Kidney glomerular epithelial cell (primary cell): ENCODE measurements at regions not wholly inside any gene's neighbourhood (a gene's known extent, or its start where the extent isn't known, plus 50 kb on each side); places are given as distances from the start of the nearest gene placed in this dataset.
A peak's percentile ranks its signal among the peaks of the same experiment; 100 is the strongest.

ENCODE experiments used
- DNase-seq: peaks from one replicate; lab custom pipeline; 2025; lab: John Stamatoyannopoulos, UW

DNA sequence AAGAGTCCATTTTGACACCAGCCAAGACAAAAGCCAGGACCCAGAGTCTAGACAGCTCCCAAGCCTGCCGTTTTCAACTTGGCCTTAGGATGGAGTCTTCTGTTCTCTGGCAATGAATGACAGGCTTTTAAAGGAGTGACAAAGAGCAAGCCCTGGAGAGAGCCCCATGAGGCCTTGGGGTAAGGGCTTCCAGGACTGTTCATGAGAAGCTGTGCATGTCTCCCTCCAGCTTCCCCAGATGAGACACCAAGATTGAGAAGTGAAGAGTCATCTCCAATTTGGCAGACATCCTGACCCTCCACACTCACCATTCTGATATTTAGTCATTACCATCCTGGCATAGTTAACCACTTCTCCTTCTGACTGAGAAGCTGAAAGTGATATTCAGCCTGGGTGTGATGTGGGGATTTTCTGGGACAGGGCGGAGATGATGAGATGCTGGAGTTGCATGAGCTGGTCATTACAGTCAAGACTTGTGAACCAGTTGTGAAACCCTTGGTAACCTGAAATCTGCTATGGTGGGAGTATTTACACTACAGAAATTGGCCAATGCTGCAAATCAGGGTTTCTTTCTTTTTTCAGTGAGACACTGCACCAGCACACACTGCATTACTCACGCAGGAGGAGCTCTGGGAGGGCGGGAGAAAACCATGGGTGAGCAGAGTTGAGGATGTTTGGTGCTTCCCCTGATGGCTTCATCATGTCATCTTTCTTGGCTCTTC lies 77.8 kb downstream of the VCPKMT start:
- peak; percentile 41 for DNase-seq

DNA sequence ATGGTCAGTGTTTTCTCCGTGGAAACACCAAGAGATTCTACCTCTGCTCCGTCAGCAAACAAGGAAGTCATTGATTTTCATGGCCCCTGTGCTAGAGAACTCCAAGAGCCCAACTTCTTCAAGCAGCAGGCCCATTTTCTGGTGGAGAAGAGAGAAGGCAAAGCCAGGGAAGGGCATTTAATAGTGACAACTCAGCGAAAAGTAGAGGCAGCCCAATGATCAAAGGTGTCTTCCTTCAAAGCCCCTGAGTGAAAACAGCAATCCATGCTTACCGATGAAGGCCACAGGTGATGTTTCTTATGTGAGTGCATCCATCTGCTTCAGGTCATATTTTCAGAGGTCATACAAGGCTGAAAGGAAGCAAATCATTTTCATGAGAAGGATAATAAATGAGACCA lies 77.3 kb downstream of the VCPKMT start:
- DNase-seq: no peak

DNA sequence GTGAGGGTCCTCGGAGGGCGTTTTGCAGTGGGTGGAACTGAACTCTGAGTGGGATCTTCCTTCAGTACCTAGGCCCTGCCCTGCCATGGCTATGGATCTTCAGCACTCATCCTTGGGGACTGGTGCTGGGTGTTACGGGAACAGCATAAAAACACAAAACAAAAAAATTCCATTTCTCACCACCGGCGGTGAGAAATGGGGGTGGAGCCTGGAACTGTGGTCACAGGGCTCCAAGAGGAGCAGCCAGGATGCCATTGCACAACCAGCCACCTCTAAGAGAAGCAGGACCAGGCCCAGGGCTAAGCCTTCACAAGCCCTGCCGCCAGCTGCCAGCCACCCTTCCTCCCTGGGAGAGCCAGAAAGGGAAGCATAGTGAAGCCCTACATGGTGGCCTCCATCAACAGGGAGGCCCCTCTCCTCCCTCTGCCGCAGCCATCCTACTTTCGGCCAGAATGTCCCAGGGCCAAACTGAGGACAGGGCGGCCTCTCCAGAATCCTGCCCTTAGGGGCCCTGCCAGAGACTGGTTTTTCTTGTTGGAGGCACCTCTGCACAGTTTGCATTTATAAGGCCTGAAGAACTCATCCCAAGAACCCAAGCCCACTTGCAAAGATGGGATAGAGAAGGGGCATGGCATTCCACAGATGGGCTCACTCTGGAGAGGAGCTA lies 76.5 kb downstream of the VCPKMT start:
- no peak for DNase-seq

DNA sequence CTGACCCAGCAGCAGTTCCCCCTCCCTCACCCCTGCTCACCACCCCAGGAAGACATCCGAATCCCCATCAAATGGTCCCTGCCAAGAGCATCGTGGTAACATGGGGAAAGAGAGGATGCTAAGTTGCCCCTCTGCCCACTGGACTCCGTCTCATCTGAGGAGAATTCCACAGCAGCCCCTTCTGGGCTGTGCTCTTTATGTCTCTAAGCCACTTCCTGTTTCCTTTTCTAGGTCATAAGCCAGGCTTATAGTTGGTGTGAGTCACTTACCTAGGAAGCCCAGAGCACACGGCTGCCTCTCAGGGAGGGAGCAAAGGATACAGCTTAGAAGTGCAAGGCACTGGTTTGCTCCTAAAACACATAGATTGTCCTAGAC lies 76.0 kb downstream of the VCPKMT start:
- DNase-seq: peak; percentile 64

DNA sequence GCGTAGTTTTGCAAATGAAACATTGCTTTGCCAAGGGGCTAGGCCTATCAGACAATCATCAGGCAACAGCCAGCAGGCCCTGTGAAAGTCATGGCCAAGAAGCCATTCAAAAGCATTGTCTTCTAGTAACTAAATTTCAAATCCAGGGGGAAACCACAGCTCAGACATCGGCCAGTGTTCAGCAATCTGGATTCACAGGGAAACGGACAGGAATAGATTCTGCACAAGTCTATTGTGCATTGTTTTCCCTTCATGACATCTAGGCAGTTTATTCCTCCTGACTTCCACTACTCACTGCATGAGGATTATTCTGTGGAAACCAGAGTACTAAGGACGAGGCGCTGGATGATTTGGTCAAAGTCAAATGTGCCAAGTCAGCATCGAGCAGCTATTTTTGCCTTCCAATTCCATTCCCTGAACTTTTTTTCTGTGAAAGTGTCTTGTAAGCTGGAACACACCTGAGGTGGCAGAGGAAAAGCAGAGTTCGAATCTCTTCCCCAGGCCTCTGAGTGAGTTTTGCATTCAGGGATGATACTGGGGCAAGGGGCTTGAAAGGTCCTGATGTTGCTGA lies 75.4 kb downstream of the VCPKMT start:
- DNase-seq: no peak

DNA sequence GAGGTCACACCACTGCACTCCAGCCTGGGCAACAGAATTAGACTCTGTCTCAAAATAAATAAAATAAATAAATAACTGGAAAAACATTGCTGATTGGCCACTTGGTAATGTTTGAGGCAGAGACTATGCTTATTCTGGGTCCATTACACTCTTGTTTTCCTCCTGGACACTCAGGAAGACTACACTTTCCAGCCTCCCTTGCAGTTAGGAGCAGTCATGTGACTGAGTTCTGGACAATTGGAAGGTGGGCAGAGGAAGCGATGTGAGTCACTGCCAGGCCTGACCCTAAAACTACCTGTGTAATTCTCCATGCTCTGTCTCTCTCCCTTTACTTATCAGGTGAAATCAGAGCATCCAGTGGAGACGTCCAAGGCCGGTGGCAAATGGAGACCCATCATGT lies 74.4 kb downstream of the VCPKMT start:
- DNase-seq: no peak

DNA sequence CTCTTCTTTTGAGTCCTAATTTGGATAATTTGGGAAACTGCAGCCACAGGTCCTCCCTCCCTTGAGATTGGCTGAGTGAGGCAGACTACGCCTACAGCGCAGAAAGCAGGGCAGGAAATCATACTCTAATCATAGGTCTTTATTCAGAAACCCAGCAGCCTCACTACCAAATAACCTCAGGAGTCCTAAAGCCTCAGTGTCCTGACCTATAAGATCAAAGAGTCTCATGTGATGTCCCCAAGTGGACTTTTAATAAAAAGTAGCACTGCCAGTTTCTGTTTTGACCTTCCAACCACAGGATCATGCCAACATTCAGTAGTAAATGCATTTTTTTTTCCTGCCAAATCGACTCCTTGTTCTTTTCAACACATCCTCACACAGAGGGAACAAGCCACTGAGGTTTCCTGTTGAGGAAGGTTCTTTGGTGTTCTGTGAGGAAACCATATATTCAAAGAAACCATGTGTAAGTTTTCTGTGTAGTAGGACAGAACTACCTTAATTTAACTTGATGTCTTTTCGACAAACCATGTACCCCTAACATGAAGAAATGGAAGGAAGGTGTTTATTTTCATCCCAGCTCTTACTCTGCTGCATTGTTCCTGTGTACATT lies 72.2 kb downstream of the VCPKMT start:
- no peak for DNase-seq

DNA sequence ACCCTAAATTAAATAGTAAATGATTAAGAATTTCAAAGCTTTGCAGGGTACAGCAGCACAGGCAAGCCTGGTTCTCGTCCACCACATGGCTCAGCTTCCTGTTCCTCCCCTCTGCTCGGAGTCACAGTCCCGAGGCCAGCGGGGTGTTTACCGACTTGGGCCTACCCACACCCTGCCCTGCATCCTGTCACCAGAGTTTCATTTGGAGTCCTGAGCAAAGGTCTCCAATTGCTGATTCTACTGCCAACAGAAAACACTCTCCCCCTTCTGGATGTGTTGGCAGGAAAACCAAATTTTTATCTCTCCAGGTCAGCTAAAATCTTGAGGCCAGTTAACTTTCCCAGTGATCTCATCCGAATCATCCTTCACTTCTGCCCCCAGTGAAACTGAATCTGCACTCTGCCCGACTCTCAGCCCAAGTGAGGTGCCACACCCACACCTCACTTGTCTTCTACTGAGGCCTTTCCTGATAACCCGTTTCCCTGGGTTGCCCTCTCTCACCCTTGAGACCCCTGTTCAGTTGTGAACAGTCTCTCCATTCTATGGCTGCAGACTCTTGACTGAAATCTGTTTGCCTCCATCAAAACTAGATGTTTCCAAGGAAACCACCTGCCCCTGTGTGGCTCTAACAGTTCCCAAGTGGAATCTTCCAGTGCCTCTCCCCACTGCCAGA lies 71.2 kb downstream of the VCPKMT start:
- peak; percentile 55 for DNase-seq

DNA sequence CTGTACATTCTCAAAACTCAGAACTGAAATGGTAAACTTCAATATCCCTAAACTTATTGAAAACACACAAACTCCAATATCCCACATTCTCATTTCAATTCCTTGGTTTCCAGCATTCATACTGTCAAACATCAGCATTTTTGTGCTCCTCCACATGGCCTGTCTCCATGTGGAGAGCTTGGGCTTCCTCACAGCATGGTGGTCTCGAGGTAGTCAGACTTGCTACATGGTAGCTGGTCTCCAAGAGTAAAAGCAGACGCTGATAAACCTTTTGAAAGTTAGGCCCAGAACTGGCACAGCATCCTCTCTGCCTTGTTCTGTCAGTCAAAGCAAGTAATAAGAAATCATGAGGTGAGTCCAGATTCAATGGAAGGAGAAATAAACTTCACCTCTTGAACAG lies 70.5 kb downstream of the VCPKMT start:
- no peak for DNase-seq

DNA sequence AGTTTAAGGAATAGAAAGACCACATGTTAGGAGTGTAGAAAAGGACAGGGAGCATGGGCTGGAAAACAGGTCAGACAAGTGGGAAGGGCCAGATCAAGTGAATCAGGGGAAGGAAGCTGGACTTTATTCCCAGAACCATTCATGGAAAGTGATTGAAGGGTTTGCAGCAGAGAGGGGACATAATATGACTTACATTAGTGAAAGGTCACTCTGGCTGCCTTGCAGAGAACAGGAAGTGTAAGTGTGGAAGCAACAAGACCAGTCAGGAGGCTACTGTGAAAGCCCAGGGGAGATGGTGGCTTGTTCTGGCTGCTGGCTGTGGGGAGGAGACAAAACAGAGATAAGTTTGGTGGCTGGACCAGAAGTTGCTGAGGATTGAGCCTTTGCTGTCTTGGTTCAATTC lies 69.1 kb downstream of the VCPKMT start:
- no peak for DNase-seq

DNA sequence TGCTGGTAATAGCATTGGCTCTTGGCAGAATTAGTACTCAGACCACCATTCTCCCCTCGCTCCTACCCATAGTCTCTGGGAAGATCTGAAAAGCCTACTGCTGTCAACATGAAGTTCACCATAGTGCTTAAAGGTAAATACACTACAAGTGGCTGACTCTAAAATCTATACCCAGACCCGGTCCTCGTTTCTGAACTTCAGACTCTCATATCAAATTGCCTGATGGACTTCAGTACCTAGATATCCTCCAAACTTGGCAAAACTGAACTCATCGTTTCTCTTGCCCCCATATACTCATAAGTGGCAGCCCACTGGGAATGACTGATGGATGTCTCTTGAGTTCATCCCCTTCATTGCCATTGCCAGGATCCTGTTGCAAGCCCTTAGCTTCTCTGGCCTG lies 67.3 kb downstream of the VCPKMT start:
- DNase-seq: no peak

DNA sequence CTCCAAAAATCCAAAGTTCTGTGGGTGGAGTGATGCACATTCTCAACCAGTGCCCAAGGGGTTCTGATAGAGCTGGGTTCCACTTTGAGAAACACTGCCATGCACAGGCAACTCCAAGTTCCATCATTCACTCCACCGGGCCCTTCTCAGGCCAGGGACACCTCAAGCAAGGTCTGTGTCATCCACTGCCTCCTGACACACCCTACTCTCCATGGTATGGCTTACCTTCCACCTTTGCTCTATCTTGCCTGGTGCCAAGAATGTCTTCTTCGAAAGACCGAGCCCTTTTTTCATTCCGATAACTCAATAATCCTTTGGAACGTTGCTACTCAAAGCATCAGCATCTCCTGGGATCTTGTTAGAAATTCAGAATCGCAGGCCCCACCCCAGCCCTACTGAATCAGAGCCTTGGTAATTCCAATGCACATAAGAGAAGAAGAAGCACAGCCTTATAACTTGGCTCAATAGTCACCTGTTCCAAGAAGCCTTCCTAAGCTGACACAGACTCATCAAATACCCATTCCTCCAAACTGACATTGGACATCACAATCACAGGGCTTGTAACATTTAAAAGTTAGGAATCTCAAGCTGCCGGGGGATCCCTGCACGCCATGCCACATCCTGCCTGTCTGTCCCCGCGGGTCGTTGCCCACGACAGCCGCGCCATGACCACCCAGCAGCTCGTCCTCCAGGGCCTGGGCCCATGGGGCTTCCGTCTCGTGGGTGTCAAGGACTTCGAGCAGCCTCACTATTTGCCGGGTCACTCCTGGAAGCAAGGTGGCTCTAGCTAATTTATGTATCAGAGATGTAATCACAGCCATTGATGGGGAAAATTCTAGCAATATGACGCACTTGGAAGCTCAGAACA lies 66.4 kb downstream of the VCPKMT start:
- DNase-seq: no peak

DNA sequence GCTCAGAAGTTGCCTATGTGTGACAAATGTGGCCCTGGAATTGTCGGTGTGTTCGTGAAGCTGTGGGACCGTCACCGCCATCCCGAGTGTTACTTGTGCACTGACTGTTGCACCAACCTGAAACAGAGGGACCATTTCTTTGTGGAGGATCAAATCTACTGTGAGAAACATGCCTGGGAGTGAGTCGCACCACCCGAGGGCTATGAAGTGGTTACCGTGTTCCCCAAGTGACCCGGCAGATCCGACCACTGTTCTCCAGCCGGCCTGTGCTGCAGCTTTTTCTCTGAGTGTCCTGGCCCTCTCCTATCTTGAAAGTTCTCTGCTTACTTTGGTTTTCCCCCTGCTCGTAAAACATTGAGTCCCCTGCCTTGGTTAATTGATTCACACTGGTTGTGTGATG lies 65.3 kb downstream of the VCPKMT start:
- DNase-seq: no peak

DNA sequence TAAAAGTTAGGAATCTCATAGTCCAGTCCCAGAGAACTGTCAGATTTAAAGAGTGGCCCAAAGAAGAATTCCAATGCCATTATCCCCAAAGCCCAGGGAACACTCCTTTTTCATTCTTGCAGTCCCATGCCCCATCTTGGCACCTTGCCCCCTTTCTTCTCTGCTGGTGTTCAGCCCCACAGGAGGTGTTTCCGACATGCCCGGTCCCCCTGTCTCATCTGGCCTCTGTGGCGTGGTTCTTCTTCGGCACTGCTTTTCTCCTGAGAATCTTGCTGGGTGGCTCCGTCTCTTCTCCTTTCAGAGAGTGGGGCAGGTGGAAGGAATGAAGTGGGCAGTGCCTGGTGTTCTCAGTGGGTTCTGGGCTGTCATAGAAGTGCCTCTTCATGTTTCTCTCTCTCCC lies 64.7 kb downstream of the VCPKMT start:
- DNase-seq: no peak

DNA sequence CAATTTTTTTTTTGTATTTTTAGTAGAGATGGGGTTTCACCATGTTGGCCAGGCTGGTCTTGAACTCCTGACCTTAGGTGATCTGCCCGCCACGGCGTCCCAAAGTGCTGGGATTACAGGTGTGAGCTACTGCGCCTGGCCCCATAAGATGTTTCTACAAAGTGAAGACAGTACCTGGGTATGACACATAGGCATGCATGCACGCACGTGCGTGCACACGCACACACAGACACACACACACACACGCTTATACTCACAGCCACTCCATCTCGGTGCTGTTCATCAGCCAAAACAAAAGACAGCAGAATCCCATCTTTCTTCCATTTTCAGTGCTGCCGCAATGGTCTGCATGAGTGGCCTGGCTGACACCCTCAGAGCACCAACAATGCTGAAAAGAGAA lies 63.9 kb downstream of the VCPKMT start:
- no peak for DNase-seq

DNA sequence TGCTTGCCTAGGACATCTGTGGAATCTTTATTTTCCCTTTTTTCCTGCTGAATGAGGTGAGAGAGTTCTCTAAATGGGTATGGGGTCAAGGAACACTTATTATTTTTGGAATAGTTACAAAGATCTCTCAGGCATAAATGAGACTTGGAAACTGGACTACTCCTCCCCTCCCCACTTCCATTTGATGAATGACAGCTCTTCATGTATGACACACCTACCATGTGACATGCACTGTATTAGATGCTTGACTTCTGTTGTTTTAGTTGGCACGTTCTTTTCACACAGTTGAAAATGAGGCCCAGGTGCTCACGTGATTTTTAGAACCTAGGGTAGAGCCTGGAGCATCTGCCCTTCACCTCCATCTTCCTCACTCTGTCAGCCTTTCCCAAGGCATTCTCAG lies 62.4 kb downstream of the VCPKMT start:
- no peak for DNase-seq

DNA sequence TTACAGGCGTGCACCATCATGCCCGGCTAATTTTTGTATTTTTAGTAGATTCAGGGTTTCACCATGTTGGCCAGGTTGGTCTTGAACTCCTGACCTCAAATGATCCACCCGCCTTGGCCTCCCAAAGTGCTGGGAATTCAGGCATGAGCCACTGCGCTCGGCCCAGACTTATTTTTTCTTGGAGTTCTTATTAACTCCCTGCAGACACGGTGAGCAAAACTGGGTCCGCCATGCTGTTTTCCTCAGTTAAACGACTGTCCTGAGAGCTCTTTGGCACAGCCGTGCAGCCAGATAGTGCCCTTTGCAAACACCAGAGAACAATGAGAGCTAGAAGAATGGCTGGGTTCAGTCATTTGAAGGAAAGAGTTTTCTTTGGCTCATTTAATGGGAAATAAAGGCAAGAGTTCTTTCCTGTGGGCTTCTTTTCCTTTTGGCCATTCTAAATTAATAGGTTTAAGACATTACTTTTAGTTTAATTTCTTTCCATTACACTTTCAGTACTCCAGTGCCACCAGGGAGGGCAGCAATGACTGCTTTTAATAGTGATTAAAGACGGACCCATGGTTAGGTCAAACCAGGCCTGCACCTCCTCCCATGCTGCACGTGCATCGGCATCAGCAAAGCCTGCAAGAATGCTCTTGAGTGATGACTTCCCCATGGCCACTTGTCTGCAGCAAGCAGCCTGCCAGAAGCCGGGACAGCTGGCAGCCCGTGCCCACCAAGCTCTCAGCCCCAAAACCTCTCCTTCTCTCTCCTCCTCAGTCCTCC lies 60.7 kb downstream of the VCPKMT start:
- no peak for DNase-seq

DNA sequence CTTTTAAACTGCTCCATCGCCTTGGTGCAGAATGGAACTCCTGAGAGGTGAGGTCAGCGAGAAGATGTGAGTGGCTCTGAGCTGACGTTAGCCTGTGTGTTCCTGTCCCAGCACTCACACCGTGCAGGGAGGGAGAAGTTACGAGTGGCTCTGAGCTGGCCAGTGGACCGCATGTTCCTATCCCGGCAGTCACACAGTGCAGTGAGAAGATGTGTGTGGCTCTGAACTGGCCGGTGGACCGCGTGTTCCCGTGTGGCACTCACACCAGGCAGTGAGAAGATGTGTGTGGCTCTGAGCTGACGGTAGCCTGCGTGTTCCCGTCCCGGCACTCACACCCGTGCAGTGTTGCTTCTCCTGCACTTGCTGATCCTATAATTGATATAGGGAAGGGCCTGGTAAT lies 59.9 kb downstream of the VCPKMT start:
- DNase-seq: no peak

DNA sequence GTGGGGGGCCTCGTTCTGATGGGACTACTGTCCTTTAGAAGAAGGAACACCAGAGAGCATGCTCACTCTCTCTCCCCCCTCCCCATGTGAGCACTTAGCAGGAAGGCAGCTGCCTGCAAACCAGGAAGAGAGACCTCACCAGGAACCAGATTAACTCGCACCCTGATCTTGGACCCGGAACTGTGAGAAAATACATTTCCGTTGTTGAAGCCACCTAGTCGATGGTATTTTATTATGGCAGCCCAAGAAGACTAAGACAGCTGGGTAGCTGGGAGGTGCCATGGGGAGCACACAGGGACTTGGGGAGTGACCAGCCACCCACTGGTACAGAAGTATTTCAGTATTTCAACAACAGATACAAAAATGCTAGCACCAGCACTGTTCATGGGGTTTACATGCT lies 59.0 kb downstream of the VCPKMT start:
- no peak for DNase-seq

DNA sequence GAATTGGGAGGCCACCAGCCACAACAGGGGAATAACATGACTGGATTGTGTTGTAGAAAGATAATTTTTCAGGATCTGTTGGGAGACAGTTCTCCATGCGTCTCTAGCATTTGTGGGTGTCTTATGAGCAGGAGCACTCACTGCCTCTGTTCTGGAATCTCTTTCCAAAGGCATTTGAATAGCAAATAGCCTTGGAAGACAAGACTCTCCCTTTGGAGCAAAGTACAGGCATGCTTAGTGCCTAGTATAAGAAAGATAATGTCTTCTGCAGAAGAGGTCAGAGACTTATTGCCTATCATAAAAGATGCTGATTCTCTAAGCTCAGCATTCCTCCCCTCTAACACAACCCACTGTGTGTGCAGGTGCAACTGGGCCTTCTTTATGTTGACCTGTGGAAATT lies 58.3 kb downstream of the VCPKMT start:
- no peak for DNase-seq
